GM21423 (cell line): ENCODE measurements at regions not wholly inside any gene's neighbourhood (a gene's known extent, or its start where the extent isn't known, plus 50 kb on each side); places are given as distances from the start of the nearest gene placed in this dataset.
A peak's percentile ranks its signal among the peaks of the same experiment; 100 is the strongest.

Source experiments
- ATAC-seq: cut with Tn5 transposase; IDR thresholded peaks from one replicate; pipeline ENCODE4 v1.9.1; 2021; ENCODE audit warnings: mild to moderate bottlenecking, moderate library complexity; ENCODE audit not compliant: unreplicated experiment

DNA sequence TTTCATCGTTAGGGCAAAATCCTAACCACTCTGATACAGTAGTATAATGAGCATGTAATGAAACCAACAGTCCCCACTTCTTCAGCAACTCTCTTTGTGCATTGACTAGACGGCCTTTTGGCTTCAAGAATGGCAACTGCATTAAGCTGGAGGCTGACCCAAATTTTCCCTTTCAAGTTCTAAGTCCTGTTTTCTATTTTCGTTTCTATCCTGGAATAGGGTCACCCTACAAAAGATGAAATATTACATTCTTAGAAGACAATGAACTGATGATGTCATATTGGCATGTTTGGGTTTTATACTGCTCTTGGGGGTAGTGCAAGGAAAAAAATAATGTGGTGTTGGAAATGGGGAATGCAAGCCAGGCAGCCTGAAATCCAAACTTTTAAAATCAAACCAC, 254.4 kb downstream of the ETAA1 start:
- no peak for ATAC-seq

DNA sequence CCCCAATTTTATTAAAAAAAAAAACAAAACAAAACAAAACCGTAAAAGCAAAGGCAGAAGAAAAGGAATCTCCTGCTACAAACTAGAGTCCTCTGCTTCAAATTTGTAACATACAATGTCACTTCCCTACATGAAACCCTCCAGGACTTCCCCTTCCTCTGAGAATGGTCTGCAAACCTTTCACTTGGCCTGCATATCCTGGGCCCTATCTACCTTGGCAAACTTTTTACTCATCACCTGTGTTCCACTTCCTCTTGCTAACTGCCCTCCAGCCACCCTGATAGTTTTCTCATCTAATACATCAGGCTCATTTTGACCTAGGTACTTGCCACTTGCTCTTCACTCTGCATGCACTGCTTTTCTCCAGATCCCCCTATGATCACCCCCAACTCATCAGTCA, 255.5 kb downstream of the ETAA1 start:
- ATAC-seq: peak; percentile 67

DNA sequence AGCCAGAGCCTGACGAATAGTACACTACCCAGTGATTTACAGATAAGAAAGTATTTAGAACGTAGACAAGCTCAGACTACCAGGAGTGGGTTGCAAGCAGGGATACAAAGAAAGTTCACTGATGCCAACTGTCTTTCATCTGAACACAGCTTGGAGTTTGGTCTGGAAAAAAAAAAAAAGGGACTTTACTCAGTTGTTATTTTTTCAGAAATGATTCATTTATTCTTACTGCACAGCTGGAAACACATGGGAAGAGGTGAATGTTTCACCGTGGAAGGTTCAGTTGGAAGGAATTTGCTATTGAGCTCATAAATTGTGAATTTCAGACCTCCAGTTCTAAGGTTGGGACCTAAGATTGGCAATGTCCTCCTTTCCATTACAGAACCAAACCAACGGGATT, 259.7 kb downstream of the ETAA1 start:
- no peak for ATAC-seq

DNA sequence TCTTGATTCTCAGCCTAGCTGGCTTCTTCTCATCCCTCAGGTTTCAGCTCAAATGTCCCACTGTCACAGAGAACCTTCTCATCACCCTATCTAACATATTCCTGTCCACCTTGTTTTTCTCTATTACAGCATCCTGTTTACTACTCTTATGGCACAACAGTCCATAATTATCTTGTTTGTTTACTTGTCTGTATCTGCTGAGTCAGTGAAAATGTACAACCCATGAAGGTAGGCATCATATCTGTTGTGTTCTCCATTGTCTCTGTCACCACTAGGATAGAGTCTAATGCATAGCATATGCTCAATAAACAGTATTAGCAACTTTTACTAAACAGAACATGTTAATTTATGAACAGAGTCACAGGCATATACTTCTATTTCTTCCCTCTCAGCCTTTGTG, 261.7 kb downstream of the ETAA1 start:
- no peak for ATAC-seq

DNA sequence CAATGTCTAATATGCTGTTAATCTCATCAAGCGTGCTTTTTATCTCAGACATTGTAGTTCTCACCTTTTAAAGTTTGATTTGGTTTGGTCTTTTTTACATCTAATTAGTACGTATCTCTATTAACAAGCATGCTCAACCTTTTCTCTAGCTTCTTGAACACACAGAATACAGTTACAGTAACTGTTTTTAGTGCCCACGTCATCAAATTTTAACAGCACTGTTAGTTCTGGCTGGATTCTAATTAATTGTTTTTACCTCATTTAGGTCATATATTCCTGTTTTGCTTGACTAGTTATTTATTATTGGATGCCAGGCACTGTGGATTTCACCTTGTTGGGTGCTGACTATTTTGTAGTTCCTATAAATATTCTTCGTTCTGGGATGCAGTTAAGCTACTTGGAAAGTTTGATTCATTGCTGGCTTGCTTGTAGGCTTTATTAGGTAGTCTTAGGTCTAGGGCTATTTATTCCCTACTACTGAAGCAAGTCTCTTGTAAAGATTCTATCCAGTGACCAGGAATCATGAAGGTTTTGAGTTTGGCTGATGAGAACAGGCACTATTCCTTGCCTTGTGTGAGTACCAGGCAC, 263.0 kb downstream of the ETAA1 start:
- no peak for ATAC-seq

DNA sequence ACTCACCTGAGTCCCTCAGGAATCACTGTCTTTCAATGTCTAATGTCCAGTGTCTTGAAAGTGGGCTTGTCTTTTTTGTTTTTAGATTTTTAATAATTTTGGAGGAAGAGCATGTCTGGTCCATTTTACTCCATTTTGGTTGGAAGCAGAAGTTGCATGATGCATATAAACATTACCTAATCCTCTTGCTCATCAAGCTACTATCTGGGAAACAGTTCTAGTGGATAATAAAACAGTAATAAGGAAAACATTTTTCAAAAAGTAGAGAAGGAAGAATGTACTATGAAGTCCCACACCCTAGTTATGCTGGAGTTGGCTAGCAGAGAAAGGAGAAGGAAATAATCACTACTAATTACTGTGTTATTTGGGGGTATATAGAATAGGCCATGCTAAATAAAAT, 263.7 kb downstream of the ETAA1 start:
- ATAC-seq: no peak

DNA sequence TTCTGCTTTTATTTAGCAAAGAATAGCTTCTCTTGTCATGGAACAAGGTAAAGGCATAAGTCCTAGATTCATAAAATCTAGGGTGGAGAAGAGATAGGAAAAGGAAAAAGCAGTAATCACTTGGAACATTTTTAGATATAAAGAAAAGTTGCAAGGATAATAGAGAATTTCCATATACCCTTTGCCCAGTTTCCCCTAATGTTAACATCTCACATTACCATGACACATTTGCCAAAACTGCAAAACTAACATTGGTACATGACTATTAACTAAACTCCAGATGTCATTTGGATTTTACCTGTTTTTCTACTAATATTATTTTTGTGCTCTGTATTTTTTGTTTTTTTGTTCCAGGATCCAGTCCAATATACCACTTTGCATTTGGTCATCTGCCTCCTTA, 265.1 kb downstream of the ETAA1 start:
- ATAC-seq: no peak

DNA sequence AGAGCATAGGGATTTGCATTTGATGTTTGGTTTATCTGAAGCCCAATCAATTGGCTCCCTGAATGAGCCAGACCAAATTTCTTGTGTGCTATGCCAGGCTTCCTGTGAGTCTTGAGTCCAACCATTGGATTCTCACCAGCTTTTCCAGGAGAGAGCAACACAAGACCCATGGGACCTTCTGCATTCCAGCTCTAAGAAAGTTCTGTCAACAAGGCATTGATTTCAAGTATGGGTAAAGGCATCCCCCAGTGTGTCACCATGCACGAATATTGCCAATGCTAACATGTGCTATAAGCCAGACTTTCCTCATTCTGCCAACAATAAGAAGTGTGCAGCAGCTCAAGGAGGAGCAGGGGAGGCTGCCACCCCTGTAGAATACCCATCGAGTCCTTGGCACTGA, 266.6 kb downstream of the ETAA1 start:
- ATAC-seq: no peak

DNA sequence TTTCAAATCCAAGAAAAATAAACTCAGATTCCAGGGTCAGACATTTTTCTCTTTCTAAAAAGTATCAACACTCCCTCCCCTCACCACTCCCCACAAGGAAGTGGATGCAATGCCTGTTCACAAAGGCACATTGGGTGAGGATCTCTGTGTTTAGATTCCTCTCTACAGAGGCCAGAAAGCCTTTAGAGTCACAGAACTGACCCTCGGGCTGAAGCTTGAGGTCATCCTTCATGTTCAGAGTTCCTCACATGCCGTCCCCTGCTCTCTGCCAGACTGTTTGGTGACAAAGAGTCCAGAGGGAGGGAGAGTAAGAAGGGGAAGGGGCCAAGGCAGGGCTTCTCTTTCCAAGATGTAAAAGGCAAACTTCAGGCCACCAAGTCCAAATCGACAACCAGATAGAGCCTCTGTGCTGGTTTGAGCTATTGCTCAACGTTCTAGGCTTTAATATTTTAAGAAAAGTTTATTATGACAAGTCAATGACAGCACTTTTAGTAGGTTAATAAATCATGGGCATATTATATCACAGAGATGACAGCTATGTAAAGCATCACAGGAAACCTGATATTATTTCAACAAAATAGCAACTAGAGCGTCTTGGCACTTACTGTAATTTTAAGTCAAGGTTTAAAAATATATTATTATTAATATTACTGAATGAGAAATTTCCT, 269.4 kb downstream of the ETAA1 start:
- no peak for ATAC-seq

DNA sequence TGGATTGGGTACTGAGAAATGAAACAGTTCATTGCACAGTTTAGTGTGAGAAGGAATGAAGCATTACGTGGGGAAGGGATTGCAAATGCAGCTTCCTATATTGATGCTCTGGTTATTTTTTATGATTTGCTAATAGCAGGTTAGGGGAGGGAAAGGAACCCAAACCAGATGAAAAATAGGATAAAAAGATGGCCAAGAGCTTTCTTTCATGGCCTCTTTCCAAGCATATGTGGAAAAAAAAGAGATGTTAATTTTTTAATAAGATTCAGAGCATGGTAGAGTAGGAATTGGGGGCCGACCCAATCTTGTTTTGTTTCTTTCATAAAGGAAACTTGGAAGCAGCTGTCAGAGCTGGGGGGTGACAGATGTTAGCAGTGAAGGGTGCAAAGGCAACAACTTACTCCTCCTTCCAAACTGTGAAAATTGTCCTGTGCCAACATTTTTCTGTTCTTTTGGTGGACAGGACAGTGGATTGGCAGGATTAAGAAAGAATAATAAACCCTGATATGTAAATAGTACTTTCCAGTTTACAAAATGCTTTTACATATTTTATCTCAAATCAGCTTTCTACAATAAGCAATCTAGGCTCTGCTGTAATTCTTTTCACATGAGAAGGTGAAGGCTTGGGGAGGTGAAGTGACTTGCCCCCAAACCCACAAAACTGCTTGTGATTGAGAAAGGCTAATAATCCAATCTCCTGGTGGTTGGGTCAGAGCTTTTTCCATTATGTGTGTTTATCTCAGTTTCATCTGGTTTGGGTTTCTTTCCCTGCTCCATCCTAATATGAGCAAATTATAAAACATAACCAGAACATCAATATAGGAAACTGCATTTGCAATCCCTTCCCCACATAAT, 270.1 kb downstream of the ETAA1 start:
- no peak for ATAC-seq

DNA sequence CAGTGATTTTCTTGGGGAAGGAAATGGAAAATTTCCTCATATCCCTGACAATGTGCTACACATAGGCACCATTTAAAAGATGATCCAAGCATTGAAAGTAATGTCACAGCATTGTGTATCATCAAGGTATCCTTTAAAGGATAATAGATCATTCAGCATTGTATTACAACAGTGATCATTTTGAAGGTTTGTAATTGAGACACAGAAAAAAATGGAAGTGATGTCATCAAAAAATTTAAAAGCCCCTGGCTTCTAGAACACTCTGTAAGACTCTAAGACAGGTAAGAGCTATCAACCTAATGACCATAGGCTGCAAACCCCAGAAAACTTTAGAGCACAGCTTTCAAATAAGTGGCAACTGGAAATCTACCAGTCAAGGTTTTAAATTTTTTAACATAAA, 271.4 kb downstream of the ETAA1 start:
- no peak for ATAC-seq

DNA sequence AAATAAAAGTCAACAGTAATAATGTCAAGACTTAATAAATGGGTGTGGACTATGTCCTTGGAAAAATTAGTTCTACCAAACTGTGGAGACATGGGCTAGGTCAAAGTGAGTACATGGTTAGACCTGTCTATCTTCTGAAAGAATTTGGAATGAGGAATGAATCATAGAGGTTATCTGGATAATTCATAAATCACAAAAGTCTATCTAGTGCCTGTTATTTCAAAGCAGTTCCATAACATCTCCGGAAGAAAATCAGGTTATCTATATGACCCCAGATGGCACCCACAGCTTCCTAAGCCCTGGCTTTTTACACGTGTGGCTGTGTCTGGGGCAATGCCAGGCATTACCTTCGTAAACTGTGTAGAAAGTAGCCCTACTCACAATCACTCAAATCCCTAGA, 272.0 kb downstream of the ETAA1 start:
- ATAC-seq: no peak

DNA sequence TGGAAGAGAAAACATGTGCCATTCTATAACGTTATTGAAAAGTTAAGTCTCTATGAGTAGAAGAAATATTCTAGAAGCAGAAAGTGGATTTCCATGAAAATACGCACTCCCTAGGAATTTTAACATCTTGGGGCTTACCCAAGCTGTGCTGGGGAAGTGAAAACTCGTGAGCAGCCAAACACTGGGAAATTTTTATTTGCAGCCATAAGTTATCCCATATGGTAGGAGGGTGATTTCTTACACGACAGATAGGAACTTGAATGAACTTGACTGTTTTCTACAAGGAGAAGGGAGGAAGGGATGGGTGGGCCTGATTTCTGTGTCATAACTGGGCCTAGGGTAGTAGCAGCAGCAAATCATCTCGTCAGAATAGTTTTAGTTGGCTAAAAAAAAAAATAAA, 272.6 kb downstream of the ETAA1 start:
- no peak for ATAC-seq

DNA sequence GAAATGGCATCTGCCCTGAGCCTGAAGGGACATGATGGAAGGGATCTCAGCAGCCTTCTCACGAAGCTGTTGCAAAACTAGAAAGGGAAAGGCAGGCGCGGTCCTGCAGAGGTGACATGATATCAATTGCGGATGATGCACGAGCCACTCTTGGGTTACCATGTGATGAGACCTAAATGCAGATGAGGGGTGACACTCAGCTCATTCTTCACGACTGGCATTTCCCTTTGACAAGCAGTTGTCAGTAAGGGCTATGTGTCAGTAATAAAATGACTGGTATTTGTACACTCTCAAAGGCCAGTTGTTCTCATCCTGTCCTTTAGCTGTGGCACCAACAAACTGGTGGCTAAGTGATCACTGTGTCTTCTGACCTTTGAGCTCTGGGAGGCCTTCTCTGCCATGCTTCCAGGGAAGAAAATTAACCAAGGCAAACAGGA, 273.6 kb downstream of the ETAA1 start:
- ATAC-seq: no peak

DNA sequence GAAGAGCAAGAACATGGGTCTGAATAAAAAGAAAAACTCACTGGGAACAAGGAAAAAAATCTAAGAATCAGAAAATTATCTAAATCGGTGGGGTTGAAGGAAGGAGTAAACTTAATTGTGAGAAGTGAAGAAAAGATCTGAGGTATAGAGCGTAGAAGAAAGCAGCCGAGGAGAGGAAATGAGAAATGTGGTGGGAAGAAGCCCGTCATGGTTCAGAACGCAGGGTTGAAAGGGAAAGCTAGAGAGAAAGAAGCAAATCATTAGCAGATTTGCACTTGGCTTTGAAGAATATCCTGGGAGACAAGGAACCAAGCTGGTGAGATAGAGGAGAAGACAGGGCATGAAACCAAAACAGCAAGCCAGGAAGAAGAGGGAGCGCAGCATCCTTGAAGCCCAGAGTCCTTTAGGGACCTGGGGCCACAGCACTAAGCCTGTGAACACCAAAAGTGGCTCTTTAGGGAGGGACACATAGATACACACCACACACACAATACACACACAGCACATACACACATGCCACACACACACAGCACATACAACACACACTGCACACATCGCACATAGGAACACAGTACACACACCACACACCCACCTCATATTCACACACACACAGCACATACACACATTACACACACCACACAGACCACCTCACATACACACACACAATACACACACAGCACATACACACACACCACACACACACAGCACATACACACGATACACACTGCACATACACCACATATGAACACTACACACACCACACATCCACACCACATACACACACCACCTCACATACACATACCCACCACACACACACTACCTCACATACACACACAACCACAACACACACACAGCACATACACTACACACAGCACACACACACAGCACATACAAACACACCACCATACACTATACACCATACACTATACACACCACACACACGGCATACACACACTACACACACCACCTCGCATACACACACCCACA, 274.6 kb downstream of the ETAA1 start:
- no peak for ATAC-seq

DNA sequence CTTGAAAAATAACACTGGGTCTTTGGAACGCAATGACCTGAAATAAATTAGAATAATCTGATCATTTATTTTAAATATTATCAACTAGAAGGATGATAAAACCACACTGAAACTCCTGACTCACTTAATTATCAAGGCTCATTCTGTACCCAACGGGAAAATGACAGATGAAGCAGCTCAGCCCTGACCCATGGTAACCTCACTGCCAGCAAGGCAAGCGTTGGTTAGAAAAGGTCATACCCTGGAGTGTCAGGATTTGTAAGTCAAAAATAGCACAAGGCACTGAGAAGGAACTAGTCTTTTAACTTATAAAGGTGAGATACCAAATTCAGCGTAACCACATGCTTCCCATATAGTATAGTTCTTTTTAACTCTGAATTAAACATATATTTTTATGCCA, 277.5 kb downstream of the ETAA1 start:
- no peak for ATAC-seq

DNA sequence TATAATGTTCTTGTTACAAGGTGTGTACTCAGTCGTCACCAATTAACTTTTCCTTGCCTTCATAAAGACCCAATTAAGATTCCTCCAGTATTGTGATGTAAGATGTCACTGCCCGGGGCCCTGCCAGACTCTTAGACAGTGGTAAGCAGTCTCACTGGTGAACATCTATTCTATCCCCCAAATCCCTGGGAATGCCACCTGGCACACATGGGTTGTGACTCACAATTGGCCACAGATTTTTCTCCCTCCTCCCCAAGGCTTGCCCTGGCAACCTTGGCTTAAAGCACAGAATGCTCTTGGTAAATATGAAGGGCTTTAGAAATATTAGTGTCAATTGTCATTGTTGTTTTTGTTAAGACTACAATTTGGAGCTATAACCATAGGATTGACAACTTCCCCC, 287.9 kb downstream of the ETAA1 start:
- no peak for ATAC-seq

DNA sequence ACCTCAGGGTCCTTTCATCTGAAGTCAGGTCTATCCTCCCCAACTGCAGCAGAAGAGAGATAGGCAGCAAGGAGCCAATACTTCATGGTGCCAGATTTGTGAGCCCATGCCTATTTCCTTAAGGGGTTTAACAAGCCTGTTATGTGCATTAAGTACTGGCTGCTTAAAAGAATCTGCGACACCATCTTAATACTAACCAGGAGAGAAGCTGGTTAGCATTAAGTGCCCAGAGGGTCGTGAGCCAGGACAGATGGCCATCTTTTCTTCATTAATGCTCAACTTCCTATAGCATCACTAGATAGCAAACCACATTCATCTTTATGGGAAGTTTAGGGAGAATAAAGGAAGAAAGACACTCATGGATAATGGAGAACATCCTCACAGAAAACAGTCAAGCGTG, 289.1 kb downstream of the ETAA1 start:
- ATAC-seq: no peak

DNA sequence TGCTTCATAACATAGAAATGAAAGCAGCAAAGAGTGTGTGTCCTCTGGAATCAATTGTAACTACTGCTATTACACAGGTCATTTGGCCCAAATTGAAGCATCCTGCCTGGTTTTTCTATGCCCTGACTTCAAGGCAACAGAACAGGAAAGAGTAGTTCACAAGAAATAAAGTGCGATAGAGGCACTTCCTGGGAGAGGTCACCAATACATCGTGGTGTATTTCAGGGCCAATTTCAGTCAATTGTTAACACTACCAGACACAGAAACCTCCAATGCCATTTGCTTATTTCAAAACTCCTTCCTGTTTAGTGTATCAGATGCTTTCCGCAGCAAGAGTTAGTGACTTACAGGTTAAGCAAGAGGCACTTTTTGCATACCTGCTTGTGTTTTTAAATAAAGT, 292.1 kb downstream of the ETAA1 start:
- ATAC-seq: no peak

DNA sequence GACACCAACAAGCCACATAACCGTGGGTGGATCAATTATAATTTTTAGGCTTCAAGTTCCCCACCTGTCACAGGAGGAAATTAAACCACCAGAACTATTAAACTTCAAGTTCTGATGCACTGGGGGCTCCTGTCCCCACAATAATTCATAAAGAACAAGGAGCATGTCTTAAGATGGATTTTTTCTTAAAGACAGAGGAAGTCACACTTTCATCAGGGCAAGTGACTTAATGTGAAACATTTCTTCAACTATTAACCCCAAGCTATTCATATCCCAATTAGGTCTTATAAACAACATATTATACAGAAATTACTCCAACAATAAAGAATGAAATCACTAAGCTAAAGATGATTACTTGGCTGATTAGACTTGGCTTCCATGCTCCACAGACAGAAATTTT, 292.5 kb downstream of the ETAA1 start:
- no peak for ATAC-seq

DNA sequence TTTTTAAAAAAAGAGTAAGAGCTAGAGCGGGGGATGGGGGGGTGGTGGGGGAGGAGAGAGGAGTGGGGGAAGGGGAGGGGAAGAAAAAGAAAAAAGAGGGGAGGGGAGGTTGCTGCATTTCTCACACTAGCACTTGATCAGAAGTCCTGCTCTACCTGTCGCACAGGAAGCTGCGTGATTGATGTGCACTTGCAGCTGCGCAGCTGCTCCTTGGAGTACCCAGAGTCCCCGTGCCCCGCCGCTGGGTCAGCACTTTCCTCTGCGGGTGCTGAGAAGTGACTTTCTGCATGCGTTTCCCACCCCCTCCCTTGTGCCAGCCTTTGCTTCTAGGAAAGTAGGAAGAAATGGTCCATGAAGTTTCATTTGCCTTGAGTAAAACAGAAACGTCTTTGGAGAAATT, 297.3 kb downstream of the ETAA1 start:
- no peak for ATAC-seq
